Endothelial cell of umbilical vein (primary cell): ENCODE measurements at regions not wholly inside any gene's neighbourhood (a gene's known extent, or its start where the extent isn't known, plus 50 kb on each side); places are given as distances from the start of the nearest gene placed in this dataset.

ENCODE experiments used
- EZH2 ChIP-seq: IDR thresholded peaks from 2 replicates; pipeline ENCODE4 v1.6.1; 2012; ENCODE audit warnings: borderline replicate concordance, low read depth, mild to moderate bottlenecking, moderate library complexity, low read length, inconsistent platforms; ENCODE audit not compliant: severe bottlenecking
- GATA2 ChIP-seq: IDR thresholded peaks from 2 replicates; pipeline ENCODE4 v1.7.0; 2011; ENCODE audit warnings: low read depth, mild to moderate bottlenecking, moderate library complexity, mixed read lengths, low read length; ENCODE audit not compliant: insufficient read length, insufficient read depth
- JUN ChIP-seq: IDR thresholded peaks from 2 replicates; pipeline ENCODE4 v1.6.1; 2011; ENCODE audit warnings: borderline replicate concordance, low read depth; ENCODE audit not compliant: insufficient read length, insufficient read depth
- MYC ChIP-seq: IDR thresholded peaks from one replicate; pipeline ENCODE4 v1.6.1; 2011; ENCODE audit warnings: mild to moderate bottlenecking, low read depth, low read length
- POLR2A ChIP-seq: IDR thresholded peaks from 2 replicates; pipeline ENCODE4 v1.6.1; 2012; ENCODE audit warnings: low read depth, mild to moderate bottlenecking, control low read depth, low read length
- POLR2AphosphoS5 ChIP-seq: IDR thresholded peaks from 2 replicates; pipeline ENCODE4 v1.6.1; 2012; ENCODE audit warnings: low read depth, mild to moderate bottlenecking, control low read depth, low read length, moderate library complexity; ENCODE audit not compliant: insufficient read depth
- TF ChIP-seq, protein P1 (sequence below), 2 donors: IDR thresholded peaks; 1 replicate in 1 of 2; 2 replicates in 1 of 2; pipeline ENCODE4 v1.5.1; 2011; ENCODE audit warnings: low read length in 2 of 2, mild to moderate bottlenecking in 2 of 2, moderate library complexity in 2 of 2, control low read depth in 1 of 2, inconsistent platforms in 1 of 2, low read depth in 1 of 2; ENCODE audit not compliant: insufficient read depth in 1 of 2; ENCODE audit errors: extremely low read depth in 1 of 2

DNA sequence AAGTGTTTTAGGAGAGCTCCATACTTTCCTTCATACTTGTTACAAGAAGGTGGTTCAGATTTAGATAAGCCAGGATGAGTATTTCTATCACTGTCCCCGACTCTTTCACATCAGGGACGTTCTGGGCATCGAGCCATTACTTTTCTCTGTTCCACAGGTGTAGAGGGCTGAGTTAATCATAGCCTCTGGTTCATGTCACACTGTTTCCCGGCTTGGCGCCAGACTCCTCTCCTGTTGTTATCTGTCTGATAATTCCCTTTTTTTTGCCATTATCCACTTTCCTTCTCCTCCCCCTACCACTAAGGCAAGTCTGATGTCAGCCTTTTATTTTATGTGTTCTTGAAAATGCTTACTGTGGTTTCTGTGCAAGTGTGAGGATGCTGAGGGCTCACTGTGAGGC is 593.4 kb downstream of the UTRN start:
- TF ChIP-seq, protein P1, sequence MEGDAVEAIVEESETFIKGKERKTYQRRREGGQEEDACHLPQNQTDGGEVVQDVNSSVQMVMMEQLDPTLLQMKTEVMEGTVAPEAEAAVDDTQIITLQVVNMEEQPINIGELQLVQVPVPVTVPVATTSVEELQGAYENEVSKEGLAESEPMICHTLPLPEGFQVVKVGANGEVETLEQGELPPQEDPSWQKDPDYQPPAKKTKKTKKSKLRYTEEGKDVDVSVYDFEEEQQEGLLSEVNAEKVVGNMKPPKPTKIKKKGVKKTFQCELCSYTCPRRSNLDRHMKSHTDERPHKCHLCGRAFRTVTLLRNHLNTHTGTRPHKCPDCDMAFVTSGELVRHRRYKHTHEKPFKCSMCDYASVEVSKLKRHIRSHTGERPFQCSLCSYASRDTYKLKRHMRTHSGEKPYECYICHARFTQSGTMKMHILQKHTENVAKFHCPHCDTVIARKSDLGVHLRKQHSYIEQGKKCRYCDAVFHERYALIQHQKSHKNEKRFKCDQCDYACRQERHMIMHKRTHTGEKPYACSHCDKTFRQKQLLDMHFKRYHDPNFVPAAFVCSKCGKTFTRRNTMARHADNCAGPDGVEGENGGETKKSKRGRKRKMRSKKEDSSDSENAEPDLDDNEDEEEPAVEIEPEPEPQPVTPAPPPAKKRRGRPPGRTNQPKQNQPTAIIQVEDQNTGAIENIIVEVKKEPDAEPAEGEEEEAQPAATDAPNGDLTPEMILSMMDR (IDR thresholded peaks at IDR 0.05; ENCODE audit: extremely low read depth in 1 of 2, insufficient read depth in 1 of 2, low read depth in 1 of 2, low read length in 2 of 2) = no peak
- TF ChIP-seq POLR2AphosphoS5 = no peak
- TF ChIP-seq EZH2 = no peak
- TF ChIP-seq POLR2A = no peak
- no peak for TF ChIP-seq GATA2
- no peak for TF ChIP-seq JUN
- no peak for TF ChIP-seq MYC
